H1 (cell line): ENCODE measurements at regions not wholly inside any gene's neighbourhood (a gene's known extent, or its start where the extent isn't known, plus 50 kb on each side); places are given as distances from the start of the nearest gene placed in this dataset.

Experiments
- CTCF ChIA-PET: fragments of 300-600 bp; sonication (Branson Sonifier 250); formaldehyde crosslinking; loops from one replicate; lab custom pipeline; 2021; ENCODE audit not compliant: partially characterized antibody; lab: Charles Lee
- POLR2A ChIA-PET: fragments of 300-600 bp; sonication (Branson Sonifier 250); formaldehyde crosslinking; loops from one replicate; lab custom pipeline; 2021; ENCODE audit warnings: inconsistent platforms; ENCODE audit not compliant: partially characterized antibody; lab: Charles Lee
- DNase-seq, 2 experiments: peaks; one replicate each; pipeline versions ENCODE4 v3.0.0 to v3.0.0-alpha.2; 2010 to 2022; ENCODE audit warnings: low spot score in 2 of 2, low read depth in 1 of 2, mixed read lengths in 1 of 2
- FAIRE-seq: peaks from 2 replicates; lab custom pipeline; 2011; peaks lifted over from hg19 to GRCh38; lab: Jason Lieb, UNC
- H2AFZ ChIP-seq: 2 replicates; pipeline ENCODE4 v1.8.1; 2012; ENCODE audit warnings: low read length, inconsistent platforms
- H2AK5ac ChIP-seq: 2 replicates; pipeline ENCODE4 v1.6.1; 2013; ENCODE audit warnings: low read depth, low read length
- H2BK120ac ChIP-seq: replicated peaks from 2 replicates; pipeline ENCODE3; 2013; ENCODE audit warnings: low read depth, low read length, inconsistent platforms
- H2BK12ac ChIP-seq: 2 replicates; pipeline ENCODE4 v1.6.1; 2013; ENCODE audit warnings: low read depth, low read length
- H2BK15ac ChIP-seq: 2 replicates; pipeline ENCODE4 v1.6.1; 2013; ENCODE audit warnings: low read length
- H2BK20ac ChIP-seq: 2 replicates; pipeline ENCODE4 v1.6.1; 2013; ENCODE audit warnings: low read length
- H2BK5ac ChIP-seq: 2 replicates; pipeline ENCODE4 v1.6.1; 2013; ENCODE audit warnings: low read depth, low read length
- H3K14ac ChIP-seq: 2 replicates; pipeline ENCODE4 v1.6.1; 2013; ENCODE audit warnings: inconsistent platforms; ENCODE audit not compliant: insufficient read length
- H3K18ac ChIP-seq: 2 replicates; pipeline ENCODE4 v1.6.1; 2013; ENCODE audit warnings: low read length; ENCODE audit errors: extremely low read depth
- H3K23ac ChIP-seq: 2 replicates; pipeline ENCODE4 v1.6.1; 2013; ENCODE audit warnings: inconsistent platforms; ENCODE audit not compliant: insufficient read length
- H3K23me2 ChIP-seq: 2 replicates; pipeline ENCODE4 v1.6.1; 2013; ENCODE audit warnings: low read depth, low read length
- H3K27ac ChIP-seq: 2 replicates; pipeline ENCODE4 v1.6.1; 2011; ENCODE audit warnings: low read depth, low read length, inconsistent platforms
- H3K27me3 ChIP-seq, 4 experiments: replicated peaks in 1 of 4; 1 replicate in 1 of 4; 2 replicates in 3 of 4; pipeline versions ENCODE4 v1.6.1 to v1.8.1; 2011 to 2013; ENCODE audit warnings: low read length in 3 of 4, mild to moderate bottlenecking in 3 of 4, inconsistent platforms in 2 of 4, mixed read lengths in 2 of 4, moderate library complexity in 1 of 4; ENCODE audit not compliant: control insufficient read depth in 3 of 4, insufficient read depth in 3 of 4; ENCODE audit errors: extremely low read depth in 1 of 4
- H3K36me3 ChIP-seq, 4 experiments: 2 replicates each; pipeline versions ENCODE4 v1.6.1 to v1.8.1; 2011 to 2013; ENCODE audit warnings: mild to moderate bottlenecking in 4 of 4, low read length in 3 of 4, moderate library complexity in 2 of 4, control low read depth in 1 of 4, inconsistent platforms in 1 of 4; ENCODE audit not compliant: insufficient read depth in 4 of 4, control insufficient read depth in 2 of 4
- H3K4ac ChIP-seq: replicated peaks from 2 replicates; pipeline ENCODE3; 2013; ENCODE audit warnings: low read length, low read depth, mixed read lengths, inconsistent platforms; ENCODE audit not compliant: insufficient read length
- H3K4me1 ChIP-seq, 4 experiments: replicated peaks in 1 of 4; 1 replicate in 1 of 4; 2 replicates in 3 of 4; pipeline versions ENCODE4 v1.6.1 to v1.8.1; 2011 to 2013; ENCODE audit warnings: low read length in 3 of 4, inconsistent platforms in 2 of 4, mixed read lengths in 1 of 4; ENCODE audit not compliant: insufficient read depth in 4 of 4, control insufficient read depth in 3 of 4
- H3K4me2 ChIP-seq, 2 experiments: 2 replicates each; pipeline versions ENCODE4 v1.6.1 to v1.8.1; 2011 to 2013; ENCODE audit warnings: low read depth in 2 of 2, low read length in 2 of 2, control low read depth in 1 of 2, inconsistent platforms in 1 of 2, mild to moderate bottlenecking in 1 of 2; ENCODE audit not compliant: insufficient read depth in 1 of 2
- H3K4me3 ChIP-seq, 4 experiments: fragments of 200-600, 300-600 bp in 1 of 4; sonication (generic), shearing (Covaris generic), sonication (Bioruptor Twin) in 1 of 4; 2 replicates each; pipeline versions ENCODE4 v1.5.1 to v1.8.1; 2011 to 2016; ENCODE audit warnings: low read length in 4 of 4, low read depth in 3 of 4, control low read depth in 2 of 4, inconsistent platforms in 2 of 4, mild to moderate bottlenecking in 2 of 4, mixed read lengths in 1 of 4, moderate library complexity in 1 of 4; ENCODE audit not compliant: insufficient read depth in 2 of 4; ENCODE audit errors: extremely low read depth in 1 of 4
- H3K56ac ChIP-seq: replicated peaks from 2 replicates; pipeline ENCODE3; 2013; ENCODE audit warnings: low read depth, mild to moderate bottlenecking, mixed read lengths, low read length, inconsistent platforms; ENCODE audit not compliant: insufficient read length
- H3K79me1 ChIP-seq: 2 replicates; pipeline ENCODE4 v1.6.1; 2013; ENCODE audit warnings: low read depth, low read length, control low read depth
- H3K79me2 ChIP-seq, 2 experiments: 2 replicates each; pipeline versions ENCODE4 v1.6.1 to v1.8.1; 2012 to 2013; ENCODE audit warnings: low read length in 2 of 2, mild to moderate bottlenecking in 2 of 2, inconsistent platforms in 1 of 2; ENCODE audit not compliant: insufficient read depth in 2 of 2, control insufficient read depth in 1 of 2
- H3K9ac ChIP-seq, 4 experiments: replicated peaks in 1 of 4; 1 replicate in 1 of 4; 2 replicates in 3 of 4; pipeline versions ENCODE4 v1.6.1 to v1.8.1; 2011 to 2013; ENCODE audit warnings: low read depth in 3 of 4, low read length in 3 of 4, control low read depth in 2 of 4, mild to moderate bottlenecking in 2 of 4, moderate library complexity in 2 of 4, inconsistent platforms in 1 of 4; ENCODE audit errors: extremely low read depth in 1 of 4
- H3K9me3 ChIP-seq, 2 experiments: 2 replicates each; pipeline versions ENCODE4 v1.6.1 to v1.8.1; 2012 to 2013; ENCODE audit warnings: mild to moderate bottlenecking in 2 of 2, moderate library complexity in 2 of 2, control low read depth in 1 of 2, inconsistent platforms in 1 of 2, low read depth in 1 of 2, low read length in 1 of 2, mixed read lengths in 1 of 2; ENCODE audit not compliant: insufficient read depth in 2 of 2
- H4K20me1 ChIP-seq, 2 experiments: replicated peaks in 1 of 2; 2 replicates each; pipeline versions ENCODE3 to v1.8.1; 2011 to 2013; ENCODE audit warnings: inconsistent platforms in 2 of 2, low read length in 2 of 2, mild to moderate bottlenecking in 1 of 2; ENCODE audit not compliant: insufficient read depth in 2 of 2, control insufficient read depth in 1 of 2
- H4K5ac ChIP-seq: 2 replicates; pipeline ENCODE4 v1.6.1; 2013; ENCODE audit warnings: low read length, low read depth, mixed read lengths, inconsistent platforms; ENCODE audit not compliant: insufficient read length
- H4K8ac ChIP-seq: 2 replicates; pipeline ENCODE4 v1.8.0; 2013; ENCODE audit warnings: mild to moderate bottlenecking, moderate library complexity, low read length, inconsistent platforms; ENCODE audit not compliant: insufficient read depth; ENCODE audit errors: extremely low read depth
- H4K91ac ChIP-seq: replicated peaks from 2 replicates; pipeline ENCODE3; 2013; ENCODE audit warnings: low read length, mixed read lengths, inconsistent platforms; ENCODE audit not compliant: insufficient read length
- BRCA1 ChIP-seq: IDR thresholded peaks from 2 replicates; pipeline ENCODE4 v1.6.1; 2012; ENCODE audit warnings: low read depth, low read length, improper control_type of control experiment
- RNF2 ChIP-seq: fragments of 200-900, 300-1000 bp; sonication (generic); IDR thresholded peaks from 2 replicates; pipeline ENCODE4 v1.7.1; 2016; ENCODE audit warnings: borderline replicate concordance, low read depth, mild to moderate bottlenecking, antibody characterized with exemption, low read length; ENCODE audit not compliant: poor library complexity, severe bottlenecking; ENCODE audit errors: missing control alignments
- WGBS, 2 experiments: shearing (Covaris generic) in 1 of 2; methylation state at CpG; one replicate each; pipeline versions ENCODE4 v1.1.6 to v1.1.7; 2013 to 2015; ENCODE audit warnings: low lambda C conversion rate in 2 of 2, mixed read lengths in 2 of 2, inconsistent platforms in 1 of 2, low coverage in 1 of 2, missing lambda C conversion rate in 1 of 2; ENCODE audit not compliant: insufficient replicate concordance in 2 of 2, insufficient coverage in 1 of 2, insufficient read length in 1 of 2; ENCODE audit errors: extremely low coverage in 1 of 2, missing lambda C conversion rate in 1 of 2; 5-methylcytosine and 5-hydroxymethylcytosine counted together
- TF ChIP-seq, protein P1 (sequence below): IDR thresholded peaks from 2 replicates; pipeline ENCODE4 v1.6.1; 2012; ENCODE audit warnings: inconsistent platforms

DNA sequence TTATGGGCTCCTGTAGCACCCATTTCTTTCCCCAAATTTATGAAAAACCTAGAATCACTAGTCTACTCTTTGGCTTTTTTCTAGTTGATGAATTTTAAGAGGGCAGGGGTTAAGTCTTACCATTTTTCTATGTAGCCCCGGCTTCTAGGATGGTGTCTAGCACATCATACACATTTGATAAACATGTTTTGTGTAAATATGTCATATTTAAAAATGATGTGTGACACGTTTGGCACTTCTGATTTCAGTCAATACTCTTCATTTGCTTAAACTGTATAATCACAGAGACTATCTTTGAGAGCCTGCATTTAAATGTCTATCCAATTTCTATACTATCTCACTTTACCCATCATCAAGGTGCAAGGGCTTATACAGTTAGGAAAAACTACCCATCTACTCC lies 331.1 kb downstream of the TDRD15 start:
- Histone ChIP-seq H3K23ac (no peak overlapping the region), H2AFZ (no peak overlapping the region), H3K36me3 (no peaks in the 10 kb centered on the region; a peak in 1 of 8 replicates), H4K5ac (no peak overlapping the region), H2BK15ac (no peak overlapping the region), H3K23me2 (no peaks in the 10 kb centered on the region), H3K27ac (no peak overlapping the region), H3K56ac (no peak overlapping the region), H3K14ac (no peak overlapping the region), H3K18ac (no peak overlapping the region), H2BK120ac (no peak overlapping the region), H4K91ac (no peak overlapping the region), H2AK5ac (no peak overlapping the region), H4K8ac (no peak overlapping the region), H3K4me2 (no peak overlapping the region), H2BK20ac (no peak overlapping the region), H4K20me1 (no peaks in the 10 kb centered on the region), H3K9ac (no peak overlapping the region), H3K4me3 (no peak overlapping the region), H2BK5ac (no peak overlapping the region), H3K27me3 (no peaks in the 10 kb centered on the region), H3K4ac (no peak overlapping the region), H2BK12ac (no peak overlapping the region), H3K79me2 (no peaks in the 10 kb centered on the region), H3K4me1 (peaks cover 0 to 10% (median 8%) of the 10 kb centered on the region in 4 experiments; a peak in 5 of 7 replicates), H3K79me1 (no peaks in the 10 kb centered on the region; the same call in 1 of the 2 replicates), H3K9me3 (peaks cover 0 to 6% of the 10 kb centered on the region in 2 experiments; a peak in 2 of 4 replicates)
- POLR2A ChIA-PET = no interaction called here
- 90% methylated on average over 2 of the region's 2 CpGs; no CpG with 5 or more reads in 1 of the 2 experiments for WGBS, 2 experiments
- DNase-seq (no peak), FAIRE-seq (no peak)
- TF ChIP-seq BRCA1 (no peak), RNF2 (no peak)
- TF ChIP-seq, protein P1, sequence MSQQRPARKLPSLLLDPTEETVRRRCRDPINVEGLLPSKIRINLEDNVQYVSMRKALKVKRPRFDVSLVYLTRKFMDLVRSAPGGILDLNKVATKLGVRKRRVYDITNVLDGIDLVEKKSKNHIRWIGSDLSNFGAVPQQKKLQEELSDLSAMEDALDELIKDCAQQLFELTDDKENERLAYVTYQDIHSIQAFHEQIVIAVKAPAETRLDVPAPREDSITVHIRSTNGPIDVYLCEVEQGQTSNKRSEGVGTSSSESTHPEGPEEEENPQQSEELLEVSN = no peak
- CTCF ChIA-PET = interaction anchor here (3.5 kb wide), 1 partner anchor 32 kb away, joined by 13 read pairs; no protein-coding TSS in a partner anchor
